Forelimb muscle (tissue), 1 donor: ENCODE measurements at regions not wholly inside any gene's neighbourhood (a gene's known extent, or its start where the extent isn't known, plus 50 kb on each side); places are given as distances from the start of the nearest gene placed in this dataset.

Source experiments
- DNase-seq: peaks from one replicate; pipeline ENCODE4 v3.0.0-alpha.2; 2013; ENCODE audit warnings: low read depth

- no peak for DNase-seq
Observed at GRCh38 chr1:232249861-232250777, 379.8 kb downstream of the SIPA1L2 start.

GRCh38 chr1:232249339-232249738 lies 380.6 kb downstream of the SIPA1L2 start:
- no peak for DNase-seq

GRCh38 chr1:232248276-232248820 lies 381.6 kb downstream of the SIPA1L2 start:
- no peak for DNase-seq

GRCh38 chr1:232247669-232248068 lies 382.3 kb downstream of the SIPA1L2 start:
- no peak for DNase-seq

- DNase-seq = no peak
Observed at GRCh38 chr1:232244426-232244825, 385.5 kb downstream of the SIPA1L2 start.

- DNase-seq = no peak
Observed at GRCh38 chr1:232239998-232240397, 389.9 kb downstream of the SIPA1L2 start.

GRCh38 chr1:232239522-232239921 lies 390.4 kb downstream of the SIPA1L2 start:
- DNase-seq = no peak

GRCh38 chr1:232238009-232238408 lies 391.9 kb downstream of the SIPA1L2 start:
- no peak for DNase-seq

- DNase-seq = no peak
Observed at GRCh38 chr1:232227306-232227705, 402.6 kb downstream of the SIPA1L2 start.

GRCh38 chr1:232226197-232226712 lies 403.7 kb downstream of the SIPA1L2 start:
- DNase-seq = no peak

GRCh38 chr1:232225336-232226131 lies 404.4 kb downstream of the SIPA1L2 start:
- DNase-seq = no peak

GRCh38 chr1:232223887-232224286 lies 406.0 kb downstream of the SIPA1L2 start:
- no peak for DNase-seq

- no peak for DNase-seq
Observed at GRCh38 chr1:232223183-232223708, 406.7 kb downstream of the SIPA1L2 start.

- no peak for DNase-seq
Observed at GRCh38 chr1:232222614-232223013, 407.3 kb downstream of the SIPA1L2 start.

GRCh38 chr1:232221802-232222499 lies 408.0 kb downstream of the SIPA1L2 start:
- no peak for DNase-seq

GRCh38 chr1:232218955-232219865 lies 410.7 kb downstream of the SIPA1L2 start:
- no peak for DNase-seq

GRCh38 chr1:232213928-232214327 lies 416.0 kb downstream of the SIPA1L2 start:
- DNase-seq = no peak

GRCh38 chr1:232212253-232212652 lies 417.7 kb downstream of the SIPA1L2 start:
- DNase-seq = no peak

- no peak for DNase-seq
Observed at GRCh38 chr1:232211149-232211548, 418.8 kb downstream of the SIPA1L2 start.

- DNase-seq = no peak
Observed at GRCh38 chr1:232209357-232209756, 420.6 kb downstream of the SIPA1L2 start.
